A549 (cell line): ENCODE measurements at regions not wholly inside any gene's neighbourhood (a gene's known extent, or its start where the extent isn't known, plus 50 kb on each side); places are given as distances from the start of the nearest gene placed in this dataset.

ENCODE experiments used
- ATAC-seq, 2 experiments: fragments of 200-7000 bp in 1 of 2; fragments of >200 bp in 1 of 2; cut with Nextera tagmentation in 1 of 2; cut with Tn5 transposase in 1 of 2; 3 replicates each; pipeline versions ENCODE4 v1.8.0 to v1.9.1; 2018 to 2020; ENCODE audit warnings: mild to moderate bottlenecking in 1 of 2, moderate library complexity in 1 of 2
- CTCF ChIA-PET: fragments of 300-600 bp; sonication (Branson Sonifier 250); formaldehyde crosslinking; extraction: SDS; loops from one replicate; lab custom pipeline; 2021; ENCODE audit warnings: antibody characterized with exemption, inconsistent platforms; lab: Yijun Ruan, JAX
- POLR2A ChIA-PET: fragments of 350-600 bp; formaldehyde crosslinking; extraction: SDS; loops from one replicate; lab custom pipeline; 2021; ENCODE audit warnings: antibody characterized with exemption, inconsistent platforms; lab: Yijun Ruan, JAX
- DNase-seq, 2 experiments: peaks; one replicate each; pipeline versions ENCODE4 v3.0.0 to v3.0.0-alpha.2; 2011 to 2016; ENCODE audit warnings: low read depth in 1 of 2, low spot score in 1 of 2
- FAIRE-seq: peaks from 2 replicates; lab custom pipeline; 2011; peaks lifted over from hg19 to GRCh38; lab: Jason Lieb, UNC
- H3K27ac ChIP-seq, 2 experiments: fragments of >200 bp; sonication (Bioruptor Twin); formaldehyde crosslinking; 3 replicates each; pipeline ENCODE4 v1.5.1; 2016 to 2017
- H3K4me1 ChIP-seq: fragments of >200 bp; sonication (Bioruptor Twin); formaldehyde crosslinking; 3 replicates; pipeline ENCODE4 v1.6.1; 2016
- H3K4me2 ChIP-seq: fragments of >200 bp; sonication (Bioruptor Twin); formaldehyde crosslinking; 3 replicates; pipeline ENCODE4 v1.6.1; 2016
- H3K4me3 ChIP-seq: fragments of >200 bp; sonication (Bioruptor Twin); formaldehyde crosslinking; 3 replicates; pipeline ENCODE4 v1.5.1; 2016
- H3K9me3 ChIP-seq: fragments of >200 bp; sonication (Bioruptor Twin); formaldehyde crosslinking; 3 replicates; pipeline ENCODE4 v1.6.1; 2016
- ATOH8 ChIP-seq: fragments of 250-450 bp; sonication (Bioruptor Pico); IDR thresholded peaks from 2 replicates; pipeline ENCODE4 v1.5.0; 2020; ENCODE audit warnings: low read depth, mild to moderate bottlenecking, moderate library complexity
- BCL3 ChIP-seq: fragments of >200 bp; sonication (Bioruptor Twin); formaldehyde crosslinking; IDR thresholded peaks from 3 replicates; pipeline ENCODE4 v1.6.1; 2016
- CBX2 ChIP-seq: fragments of 200-600 bp; sonication (generic); IDR thresholded peaks from 2 replicates; pipeline ENCODE4 v1.6.1; 2016; ENCODE audit warnings: low read depth, mild to moderate bottlenecking, borderline replicate concordance
- CEBPB ChIP-seq, 2 experiments: fragments of >200 bp in 1 of 2; sonication (Bioruptor Twin) in 1 of 2; formaldehyde crosslinking in 1 of 2; IDR thresholded peaks; 2 replicates each; pipeline ENCODE4 v1.6.1; 2012 to 2016
- CHD4 ChIP-seq: fragments of 200-600 bp; sonication (generic); IDR thresholded peaks from 2 replicates; pipeline ENCODE4 v1.6.1; 2016; ENCODE audit warnings: antibody characterized with exemption, mild to moderate bottlenecking, borderline replicate concordance
- CTCF ChIP-seq: fragments of >200 bp; sonication (Bioruptor Twin); formaldehyde crosslinking; IDR thresholded peaks from 3 replicates; pipeline ENCODE4 v1.5.1; 2016
- ELK1 ChIP-seq: fragments of 150-350 bp; IDR thresholded peaks from 2 replicates; pipeline ENCODE4 v1.6.1; 2014; ENCODE audit warnings: low read depth, mild to moderate bottlenecking, low read length
- EP300 ChIP-seq, 2 experiments: fragments of >200 bp; sonication (Bioruptor Twin); formaldehyde crosslinking; IDR thresholded peaks; 2 replicates in 1 of 2; 3 replicates in 1 of 2; pipeline ENCODE4 v1.6.1; 2016 to 2017
- GATA3 ChIP-seq: IDR thresholded peaks from 2 replicates; pipeline ENCODE4 v1.6.1; 2012; ENCODE audit warnings: borderline replicate concordance
- HEYL ChIP-seq: fragments of 250-450 bp; sonication (Bioruptor Pico); IDR thresholded peaks from 2 replicates; pipeline ENCODE4 v1.8.0; 2021; ENCODE audit warnings: mild to moderate bottlenecking, moderate library complexity
- HOXA7 ChIP-seq: fragments of 250-450 bp; sonication (Bioruptor Pico); IDR thresholded peaks from 2 replicates; pipeline ENCODE4 v1.5.0; 2020; ENCODE audit warnings: mild to moderate bottlenecking, moderate library complexity
- JUN ChIP-seq, 2 experiments: fragments of >200 bp; sonication (Bioruptor Twin); formaldehyde crosslinking; IDR thresholded peaks; 2 replicates in 1 of 2; 3 replicates in 1 of 2; pipeline ENCODE4 v1.6.1; 2016 to 2017
- JUNB ChIP-seq: fragments of >200 bp; sonication (Bioruptor Twin); formaldehyde crosslinking; IDR thresholded peaks from 2 replicates; pipeline ENCODE4 v1.6.1; 2016
- KDM5A ChIP-seq: fragments of 200-600 bp; sonication (generic); IDR thresholded peaks from 2 replicates; pipeline ENCODE4 v1.6.1; 2016; ENCODE audit warnings: antibody characterized with exemption, mild to moderate bottlenecking
- MAFK ChIP-seq: fragments of 450-650 bp; IDR thresholded peaks from 2 replicates; pipeline ENCODE4 v1.6.1; 2014; ENCODE audit not compliant: partially characterized antibody
- MAX ChIP-seq: IDR thresholded peaks from 2 replicates; pipeline ENCODE4 v1.6.1; 2012
- MAZ ChIP-seq: fragments of 150-350 bp; IDR thresholded peaks from 2 replicates; pipeline ENCODE4 v1.6.1; 2014; ENCODE audit warnings: antibody characterized with exemption, low read depth, low read length, borderline replicate concordance
- MYC ChIP-seq: IDR thresholded peaks from 2 replicates; pipeline ENCODE4 v1.6.1; 2012; ENCODE audit warnings: mild to moderate bottlenecking, inconsistent platforms, low read length, improper control_type of control experiment, borderline replicate concordance
- PBX3 ChIP-seq: IDR thresholded peaks from 2 replicates; pipeline ENCODE4 v1.6.1; 2012
- PHF8 ChIP-seq: fragments of 200-600 bp; sonication (generic); IDR thresholded peaks from 2 replicates; pipeline ENCODE4 v1.6.1; 2016; ENCODE audit warnings: low read depth, mild to moderate bottlenecking, antibody characterized with exemption, moderate library complexity, borderline replicate concordance
- RCOR1 ChIP-seq: fragments of 150-350 bp; IDR thresholded peaks from 2 replicates; pipeline ENCODE4 v1.6.1; 2014; ENCODE audit warnings: antibody characterized with exemption, low read length, low read depth
- SMC3 ChIP-seq: fragments of >200 bp; sonication (Bioruptor Twin); formaldehyde crosslinking; IDR thresholded peaks from 3 replicates; pipeline ENCODE4 v1.6.1; 2018; ENCODE audit warnings: inconsistent platforms
- TFCP2L1 ChIP-seq: fragments of 250-450 bp; sonication (Bioruptor Pico); IDR thresholded peaks from 2 replicates; pipeline ENCODE4 v1.5.0; 2021; ENCODE audit warnings: mild to moderate bottlenecking
- TP53 ChIP-seq: fragments of 250-450 bp; sonication (Bioruptor Pico); IDR thresholded peaks from 2 replicates; pipeline ENCODE4 v1.5.0; 2021; ENCODE audit warnings: mild to moderate bottlenecking, moderate library complexity
- USF2 ChIP-seq: fragments of 450-650 bp; IDR thresholded peaks from 2 replicates; pipeline ENCODE4 v1.6.1; 2014; ENCODE audit warnings: antibody characterized with exemption
- ZNF302 ChIP-seq: fragments of 250-450 bp; sonication (Bioruptor Pico); IDR thresholded peaks from 2 replicates; pipeline ENCODE4 v1.9.0; 2021; ENCODE audit warnings: inconsistent platforms, mild to moderate bottlenecking, moderate library complexity
- WGBS: methylation state at CpG from one replicate; pipeline ENCODE4 v1.1.6; 2017; ENCODE audit errors: missing lambda C conversion rate; 5-methylcytosine and 5-hydroxymethylcytosine counted together

- Histone ChIP-seq H3K27ac (no peak overlapping the region), H3K9me3 (no peaks in the 10 kb centered on the region), H3K4me2 (no peak overlapping the region), H3K4me3 (no peak overlapping the region), H3K4me1 (no peaks in the 10 kb centered on the region)
- WGBS: 0% methylated on average over 3 of the region's 3 CpGs
- FAIRE-seq: no peak
- ChIA-PET POLR2A (no interaction called here), CTCF (no interaction called here)
- TF ChIP-seq JUNB: no peak
- TF ChIP-seq ATOH8 (CRISPR knock-in tag): no peak
- no peak for TF ChIP-seq MAX
- no peak for TF ChIP-seq CHD4
- no peak for TF ChIP-seq GATA3
- no peak for TF ChIP-seq JUN (IDR thresholded peaks at IDR 0.05)
- TF ChIP-seq MYC: no peak
- no peak for TF ChIP-seq USF2
- no peak for TF ChIP-seq PHF8
- TF ChIP-seq TP53 (CRISPR knock-in tag): no peak
- TF ChIP-seq RCOR1: no peak
- TF ChIP-seq ELK1: no peak
- TF ChIP-seq TFCP2L1 (CRISPR knock-in tag): no peak
- TF ChIP-seq BCL3: no peak
- no peak for TF ChIP-seq CTCF
- no peak for TF ChIP-seq ZNF302 (CRISPR knock-in tag)
- TF ChIP-seq EP300 (IDR thresholded peaks at IDR 0.05): no peak
- TF ChIP-seq HOXA7 (CRISPR knock-in tag): no peak
- no peak for DNase-seq
- no peak for ATAC-seq
These were observed 561.1 kb upstream of the MEF2C start for GRCh38 chr5:89444088-89444487.

GRCh38 chr5:89443508-89443907 is 560.5 kb upstream of the MEF2C start:
- H3K27ac ChIP-seq: no peak overlapping the region
- TF ChIP-seq MAFK (no peak), BCL3 (no peak), SMC3 (no peak), KDM5A (no peak), CEBPB (IDR thresholded peaks at IDR 0.05) (no peak), HEYL (CRISPR knock-in tag) (no peak), PBX3 (no peak), MAZ (no peak), CBX2 (no peak)
- no peak overlapping the region for H3K4me2 ChIP-seq
- DNase-seq: no peak
- no peaks in the 10 kb centered on the region for H3K4me1 ChIP-seq
- H3K9me3 ChIP-seq: no peaks in the 10 kb centered on the region
- CTCF ChIA-PET: no interaction called here
- no peak for ATAC-seq
- 41% methylated on average over 1 of the region's 1 CpG for WGBS
- FAIRE-seq: no peak
- POLR2A ChIA-PET: no interaction called here
- H3K4me3 ChIP-seq: no peak overlapping the region
